Limb (tissue), 2 donors: ENCODE measurements at regions not wholly inside any gene's neighbourhood (a gene's known extent, or its start where the extent isn't known, plus 50 kb on each side); places are given as distances from the start of the nearest gene placed in this dataset.
"Not testable (repeated sequence)": the region's sequence is repeated elsewhere in the genome, so short reads cannot be mapped to it uniquely, and the experiment has no call there.

ENCODE experiments used
- DNase-seq, 2 donors: peaks; one replicate each; pipeline ENCODE4 v3.0.0-alpha.2; 2016; ENCODE audit errors: extremely low spot score in 2 of 2

DNA sequence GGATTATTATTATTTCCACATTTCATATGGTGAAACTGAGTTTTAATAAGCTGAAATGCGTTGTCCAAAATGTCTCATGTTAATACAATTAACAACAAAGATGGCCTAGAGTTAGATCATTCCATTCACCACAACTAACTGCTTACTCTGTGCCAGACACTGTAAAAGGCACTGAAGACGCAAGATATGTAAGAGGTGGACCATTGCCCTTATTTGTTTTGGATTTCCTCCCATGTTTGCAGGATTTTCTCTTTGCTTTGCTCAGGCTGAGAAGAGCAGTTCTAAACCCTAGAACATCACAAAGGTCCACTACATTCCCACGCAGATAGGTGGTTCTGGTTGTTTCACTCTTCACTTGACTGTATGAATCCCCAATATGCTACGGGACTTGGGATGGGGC is 324.4 kb upstream of the KITLG start:
- no peak for DNase-seq

DNA sequence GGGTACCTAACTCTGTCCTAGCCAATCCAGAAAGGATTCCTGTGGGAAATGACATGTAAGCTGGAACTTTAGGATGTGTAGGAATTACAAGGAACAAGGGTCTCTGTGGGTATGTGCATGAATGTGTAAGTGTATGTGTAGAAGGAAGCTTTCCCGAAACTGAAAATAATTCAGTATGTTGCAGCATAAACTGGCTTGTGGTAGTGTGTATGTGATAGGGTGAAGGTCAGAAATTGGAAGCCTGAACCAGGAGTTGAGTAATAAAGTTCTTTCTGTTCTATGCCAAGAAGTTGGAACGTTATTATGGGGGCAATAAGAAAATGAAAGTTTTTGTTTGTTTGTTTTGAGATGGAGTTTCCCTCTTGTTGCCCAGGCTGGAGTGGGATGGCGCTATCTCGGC is 323.1 kb upstream of the KITLG start:
- DNase-seq = no peak

DNA sequence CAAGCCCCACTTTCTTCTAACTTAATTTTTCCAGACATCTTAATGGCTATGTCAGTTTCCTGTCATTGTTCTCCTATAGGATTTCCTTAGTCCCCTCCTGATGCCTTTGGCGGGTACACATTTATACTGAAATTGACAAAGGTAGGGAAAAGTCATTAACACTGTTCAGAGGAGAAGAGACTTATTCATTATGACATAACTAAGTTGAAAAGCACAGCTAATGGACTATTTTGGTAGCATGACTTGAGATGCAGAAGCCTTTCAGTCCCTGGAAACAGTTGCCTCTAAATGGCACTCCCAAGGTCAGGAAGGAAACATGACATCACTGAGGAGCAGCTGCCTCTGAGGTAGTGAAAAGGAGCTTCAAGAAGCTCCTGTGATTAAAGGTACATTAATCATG is 317.5 kb upstream of the KITLG start:
- DNase-seq = no peak

GRCh38 chr12:88896958-88897357 is 316.7 kb upstream of the KITLG start:
- no peak for DNase-seq

DNA sequence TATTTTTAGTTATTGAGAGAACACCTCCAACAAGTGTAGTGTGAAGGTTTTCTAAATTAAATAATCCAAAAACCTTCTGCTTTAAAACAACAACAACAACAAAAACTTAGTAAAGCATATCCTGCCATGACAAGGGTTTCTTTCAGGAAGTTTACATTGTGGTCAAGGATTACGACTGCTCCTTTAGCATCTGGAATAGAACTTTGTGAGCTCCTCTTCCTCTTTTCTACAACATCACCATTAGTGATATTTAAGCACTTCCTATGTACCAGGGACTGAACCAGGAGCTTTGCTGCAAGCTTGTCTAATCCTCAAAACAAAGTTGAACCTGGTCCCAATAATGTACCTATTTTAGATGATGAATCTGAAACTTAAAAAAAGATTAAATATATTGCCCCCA is 315.4 kb upstream of the KITLG start:
- no peak for DNase-seq

GRCh38 chr12:88893801-88894200 is 313.5 kb upstream of the KITLG start:
- DNase-seq = no peak

GRCh38 chr12:88891434-88891833 is 311.2 kb upstream of the KITLG start:
- not testable (repeated sequence) for DNase-seq

DNA sequence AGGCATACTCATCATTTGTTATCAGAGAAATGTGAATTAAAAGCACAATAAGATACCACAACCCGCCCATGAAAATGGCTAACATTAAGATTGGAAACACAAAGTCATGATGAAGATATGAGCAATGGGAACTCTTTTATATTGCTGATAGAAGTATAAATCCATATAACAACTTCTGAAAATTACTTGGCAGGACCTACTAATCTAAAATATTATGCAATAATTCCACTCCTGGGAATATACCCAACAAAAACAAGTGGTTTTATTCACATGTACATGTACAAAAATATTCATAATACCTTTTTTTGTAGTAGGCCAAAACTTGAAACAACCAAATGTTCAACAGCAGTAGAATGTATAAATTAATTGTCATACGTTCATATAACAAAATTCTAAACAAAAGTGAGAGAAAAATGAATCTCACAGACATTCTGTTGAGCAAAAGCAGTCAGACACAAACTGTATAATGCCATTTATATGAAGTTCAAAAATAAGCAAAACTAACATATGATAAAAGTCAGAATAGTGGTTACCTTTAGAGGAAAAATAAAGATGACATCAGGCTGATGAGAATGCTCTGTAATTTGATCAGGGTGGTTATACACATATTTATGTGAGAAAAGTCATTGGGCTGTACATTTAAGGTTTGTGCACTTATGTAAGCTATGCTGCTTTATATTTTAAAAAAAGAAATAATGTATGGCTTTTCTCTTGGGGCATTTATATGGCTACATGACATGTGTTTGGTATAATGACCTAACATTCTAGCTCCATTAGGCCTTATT is 309.2 kb upstream of the KITLG start:
- DNase-seq = no peak

GRCh38 chr12:88884600-88884999 is 304.3 kb upstream of the KITLG start:
- no peak for DNase-seq

DNA sequence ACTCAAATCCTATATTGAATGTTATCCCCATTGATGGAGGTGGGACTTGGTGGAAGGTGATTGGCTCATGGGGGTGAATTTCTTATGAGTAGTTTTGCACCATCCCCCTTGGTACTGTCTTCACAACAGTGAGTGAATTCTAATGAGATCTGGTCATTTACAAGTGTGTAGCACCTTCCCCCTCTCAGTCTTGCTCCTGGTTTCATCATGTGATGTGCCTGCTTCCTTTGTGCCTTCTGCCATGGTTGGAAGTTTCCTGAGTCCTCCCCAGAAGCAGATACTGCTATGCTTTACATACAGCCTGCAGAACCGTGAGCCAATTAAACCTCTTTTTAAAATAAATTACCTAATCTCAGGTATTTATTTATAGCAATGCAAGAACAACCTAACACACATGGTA is 302.4 kb upstream of the KITLG start:
- no peak for DNase-seq

- DNase-seq = no peak
Observed at GRCh38 chr12:88880051-88880450, 299.8 kb upstream of the KITLG start.

DNA sequence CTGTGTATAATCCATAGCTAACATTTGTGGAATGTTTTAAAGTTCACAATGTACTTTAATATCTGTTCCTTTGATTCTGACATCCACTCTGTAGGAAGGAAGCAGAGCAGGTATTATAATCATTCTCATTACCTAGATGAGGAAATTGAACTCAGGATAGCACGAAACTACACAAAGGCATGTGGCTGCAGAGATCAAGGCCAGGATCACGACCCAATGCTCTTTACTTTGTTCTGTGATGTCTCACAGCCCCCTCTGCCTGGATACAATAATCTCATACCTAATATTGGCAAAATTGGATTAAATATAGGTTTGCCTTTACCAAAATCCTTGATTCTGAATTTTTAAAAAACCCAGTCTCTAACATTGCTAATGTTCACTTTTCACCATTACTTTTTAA is 298.0 kb upstream of the KITLG start:
- no peak for DNase-seq

DNA sequence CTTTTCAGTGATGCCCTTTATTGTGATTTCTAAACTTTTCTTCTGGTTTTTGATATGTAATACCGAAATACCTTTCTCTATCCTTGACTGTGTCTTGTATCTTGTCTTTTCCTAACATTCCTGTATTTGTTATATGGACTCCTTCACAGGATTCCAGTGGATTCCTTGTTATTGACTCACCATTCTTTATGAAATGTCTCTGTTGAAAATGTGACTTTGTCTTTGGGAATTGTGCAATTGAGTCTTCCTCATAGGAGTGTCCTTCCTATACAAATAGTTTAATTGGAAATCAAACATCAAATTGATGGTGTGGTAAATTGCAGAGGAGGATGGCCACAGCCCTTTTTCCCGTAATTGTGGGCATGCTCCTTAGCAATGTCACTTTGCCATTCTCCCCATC is 296.6 kb upstream of the KITLG start:
- DNase-seq = no peak

DNA sequence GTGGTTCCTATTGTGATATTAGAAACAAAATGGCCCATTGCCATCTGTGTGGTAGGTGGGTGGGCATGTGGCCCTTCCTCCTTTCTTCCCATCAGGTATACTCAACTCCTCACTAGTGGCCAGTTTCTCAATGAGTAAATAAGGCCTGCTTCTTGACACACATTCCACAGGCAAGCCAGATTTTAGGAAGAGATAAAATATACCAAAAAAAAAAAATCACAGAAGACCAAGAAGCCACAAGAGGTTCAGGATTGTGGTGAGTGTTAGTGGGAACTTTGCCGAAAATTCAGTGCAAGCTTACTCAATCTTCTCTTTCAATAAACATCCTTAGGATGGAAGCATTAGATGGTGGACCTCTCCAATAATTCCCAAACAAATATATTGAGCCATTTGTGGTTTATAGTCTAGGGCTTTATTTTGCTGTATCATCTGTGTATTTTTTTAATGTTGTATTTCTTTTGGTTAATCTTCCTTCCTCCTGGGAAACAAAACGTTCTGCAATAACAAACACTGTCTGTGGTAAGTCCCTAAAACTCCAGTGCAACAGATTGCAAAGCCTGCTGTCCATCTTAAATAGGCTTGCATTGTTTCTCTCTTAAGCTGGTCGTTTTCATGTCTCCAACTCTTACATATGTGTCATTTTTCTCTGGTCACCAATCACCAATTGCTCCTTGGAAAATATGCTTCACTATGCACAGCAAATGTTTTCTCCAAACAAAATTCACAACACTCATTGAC is 289.9 kb upstream of the KITLG start:
- DNase-seq = no peak

DNA sequence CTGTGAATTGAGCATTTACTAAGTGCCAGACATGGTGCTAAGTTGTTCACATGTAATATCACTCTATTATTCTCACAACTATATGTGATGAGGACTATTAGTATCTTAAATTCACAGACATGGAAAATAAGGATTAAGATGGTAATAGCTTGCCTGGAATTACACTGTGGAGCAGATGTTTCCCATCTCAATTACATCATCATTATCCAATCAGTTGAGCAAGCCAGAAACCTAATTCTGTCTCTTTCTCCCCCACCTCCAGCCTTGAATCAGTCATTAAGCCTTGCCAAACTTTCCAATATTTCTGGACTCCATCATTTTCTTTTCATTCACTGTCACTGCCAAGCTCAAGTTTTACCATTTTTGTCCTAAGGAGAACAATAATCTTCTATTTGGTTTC is 287.8 kb upstream of the KITLG start:
- DNase-seq = no peak

- no peak for DNase-seq
Observed at GRCh38 chr12:88867510-88867909, 287.2 kb upstream of the KITLG start.

GRCh38 chr12:88866881-88867280 is 286.6 kb upstream of the KITLG start:
- no peak for DNase-seq

- no peak for DNase-seq
Observed at GRCh38 chr12:88865537-88865936, 285.3 kb upstream of the KITLG start.

- no peak for DNase-seq
Observed at GRCh38 chr12:88860851-88861250, 280.6 kb upstream of the KITLG start.

GRCh38 chr12:88856201-88856600 is 275.9 kb upstream of the KITLG start:
- DNase-seq = no peak

- DNase-seq = no peak
Observed at GRCh38 chr12:88855301-88855700, 275.0 kb upstream of the KITLG start.

DNA sequence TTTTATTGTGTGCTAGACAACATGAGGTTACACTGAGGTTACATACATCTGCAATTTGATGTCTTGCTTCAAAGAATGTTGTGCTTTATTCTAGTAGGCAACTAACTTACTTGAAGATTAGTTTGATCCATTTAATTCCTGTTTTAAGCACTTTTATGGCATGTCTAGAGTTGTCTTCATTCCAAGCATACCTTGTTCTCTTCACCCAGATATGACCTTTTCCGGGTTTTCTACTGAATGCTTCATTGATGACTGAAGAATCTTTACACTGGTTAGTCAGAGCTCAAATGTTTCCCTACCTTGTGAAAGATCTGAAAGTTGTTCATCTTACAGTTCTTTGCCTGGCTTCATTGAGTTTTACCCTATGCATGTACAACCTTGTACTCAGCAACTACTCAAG is 274.0 kb upstream of the KITLG start:
- DNase-seq = no peak

- DNase-seq = not testable (repeated sequence)
Observed at GRCh38 chr12:88847246-88847645, 267.0 kb upstream of the KITLG start.
